ENCODE measurements at regions not wholly inside any gene's neighbourhood (a gene's known extent, or its start where the extent isn't known, plus 50 kb on each side); places are given as distances from the start of the nearest gene placed in this dataset.

DNA sequence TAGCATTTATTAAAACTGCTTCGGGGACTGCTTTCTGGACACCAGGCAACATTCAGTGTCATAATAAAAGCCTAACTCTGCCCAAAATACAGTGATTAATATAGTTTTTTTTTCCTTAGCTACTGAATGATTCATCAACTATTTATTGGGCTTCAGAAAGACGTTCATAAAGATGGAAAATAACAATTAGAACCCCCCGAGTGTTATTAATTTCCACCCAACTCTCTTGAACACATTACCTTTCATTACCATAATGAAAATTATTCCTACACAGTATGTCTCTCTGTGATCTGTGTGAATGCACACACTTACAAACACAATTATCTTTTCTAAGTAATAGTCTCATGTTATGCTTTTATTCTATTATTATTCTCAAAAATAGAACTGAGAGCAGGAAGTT, 473.0 kb downstream of the ADAMTS20 start:
- Histone ChIP-seq H2AK5ac (ENCODE audit: insufficient read length, low read length) (no peak overlapping the region), H3K4ac (ENCODE audit: low read depth, low read length) (no peak overlapping the region), H3K4me2 (ENCODE audit: insufficient read depth, insufficient read length, low read length) (no peak overlapping the region), H3K27me3 (ENCODE audit: insufficient read depth, low read length) (no peaks in the 10 kb centered on the region), H4K91ac (ENCODE audit: insufficient read length, low read depth, low read length) (no peak overlapping the region), H2BK20ac (ENCODE audit: low read depth, low read length, poor library complexity, severe bottlenecking) (no peak overlapping the region), H3K79me1 (ENCODE audit: insufficient read depth, low read depth, low read length, poor library complexity, severe bottlenecking) (no peaks in the 10 kb centered on the region), H2AFZ (ENCODE audit: low read length) (no peak overlapping the region), H3K9ac (ENCODE audit: extremely low read depth, insufficient read length, low read length) (no peak overlapping the region), H2BK15ac (ENCODE audit: low read depth, low read length) (no peak overlapping the region), H3K23ac (ENCODE audit: insufficient read length, low read depth, low read length) (no peak overlapping the region), H3K18ac (ENCODE audit: insufficient read length, low read depth, low read length) (no peak overlapping the region), H3K23me2 (ENCODE audit: insufficient read length, low read depth, low read length, poor library complexity, severe bottlenecking) (no peaks in the 10 kb centered on the region), H3K79me2 (ENCODE audit: insufficient read depth, low read length) (no peaks in the 10 kb centered on the region), H2BK12ac (ENCODE audit: insufficient read length, low read depth, low read length) (no peak overlapping the region), H2BK5ac (ENCODE audit: insufficient read length, low read length) (no peak overlapping the region), H4K20me1 (ENCODE audit: control insufficient read depth, insufficient read depth, insufficient read length) (no peaks in the 10 kb centered on the region), H4K5ac (ENCODE audit: insufficient read length, low read depth, low read length) (no peak overlapping the region), H3K14ac (ENCODE audit: insufficient read depth, low read length) (no peak overlapping the region), H3K4me1 (ENCODE audit: insufficient read depth, low read length) (no peaks in the 10 kb centered on the region), H3K9me3 (ENCODE audit: control insufficient read depth, low read depth, low read length) (no peaks in the 10 kb centered on the region), H2BK120ac (ENCODE audit: low read depth, low read length, poor library complexity, severe bottlenecking) (no peak overlapping the region), H3K27ac (ENCODE audit: insufficient read length, low read depth, low read length) (no peak overlapping the region), H4K8ac (replicated peaks; ENCODE audit: insufficient read length, low read depth, low read length) (no peak overlapping the region), H3T11ph (ENCODE audit: low read length) (no peak overlapping the region), H3K56ac (ENCODE audit: insufficient read length, low read depth, low read length) (no peak overlapping the region)
- WGBS (ENCODE audit: extremely low coverage, insufficient read length, low lambda C conversion rate) = no CpG with 5 or more reads among the region's 3 CpGs
- H3K27ac Mint-ChIP-seq = no peak overlapping the region
- DNase-seq = no peak
- peaks cover 4 to 10% (median 7%) of the 10 kb centered on the region in 3 experiments for H3K36me3 Mint-ChIP-seq (ENCODE audit: insufficient read depth in 1 of 3, low read depth in 3 of 3)
- H3K4me1 Mint-ChIP-seq = peaks cover 5% of the 10 kb centered on the region in 2 experiments
- peaks cover 6 to 18% of the 10 kb centered on the region in 2 experiments for H3K9me3 Mint-ChIP-seq
- TF ChIP-seq CTCF (conservative IDR thresholded peaks at IDR 0.05) = no peak
- H3K27me3 Mint-ChIP-seq (ENCODE audit: low read depth) = no peaks in the 10 kb centered on the region
- H3K4me3 Mint-ChIP-seq = no peak overlapping the region
